Raji (cell line): ENCODE measurements at regions not wholly inside any gene's neighbourhood (a gene's known extent, or its start where the extent isn't known, plus 50 kb on each side); places are given as distances from the start of the nearest gene placed in this dataset.

ENCODE experiments used
- POLR2A ChIP-seq: IDR thresholded peaks from 2 replicates; pipeline ENCODE4 v1.6.1; 2011; ENCODE audit warnings: low read depth, low read length, control low read depth; ENCODE audit not compliant: insufficient read depth

DNA sequence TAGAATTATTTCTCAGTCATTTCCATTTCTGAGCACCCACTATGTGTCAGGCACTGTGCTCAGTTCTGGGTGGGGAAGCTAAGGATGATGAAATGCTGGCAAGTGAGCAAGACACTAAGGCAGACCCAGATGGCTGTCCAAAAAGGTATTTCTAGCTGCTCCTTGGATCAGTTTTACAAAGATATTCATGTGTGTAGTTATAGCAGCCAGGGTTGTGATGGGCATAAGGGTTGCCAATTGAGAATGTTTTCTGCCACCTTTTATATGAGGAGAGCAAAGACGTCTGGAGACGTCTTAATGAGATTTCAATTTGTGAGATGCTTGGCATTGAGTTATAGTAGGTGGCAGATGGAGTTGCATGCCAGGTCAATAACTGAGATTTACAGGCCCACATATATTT lies 197.1 kb upstream of the RASGRP1 start:
- no peak for TF ChIP-seq POLR2A

- TF ChIP-seq POLR2A, result no peak
These were observed 204.4 kb upstream of the RASGRP1 start for GRCh38 chr15:38768970-38769369.

DNA sequence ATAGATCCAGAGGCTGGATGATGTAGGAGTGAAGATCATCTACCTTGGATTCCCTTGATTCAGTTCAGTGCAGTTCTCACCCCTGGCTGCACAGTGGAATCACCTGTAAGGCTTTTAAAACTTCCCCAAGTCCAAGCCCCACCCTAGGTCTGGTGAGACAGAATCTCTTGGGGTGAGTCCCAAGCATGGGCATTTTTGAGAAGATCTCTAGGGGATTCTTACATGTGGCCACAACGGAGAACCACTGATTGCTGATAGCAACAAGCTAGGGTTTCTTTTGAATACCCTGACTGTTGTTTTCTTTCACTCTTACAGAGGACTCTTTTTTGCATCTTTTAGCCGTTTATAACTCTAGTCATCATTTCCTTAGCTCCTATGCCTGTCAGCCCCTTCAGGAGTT lies 204.9 kb upstream of the RASGRP1 start:
- TF ChIP-seq POLR2A, result no peak

GRCh38 chr15:38781196-38781595 lies 216.6 kb upstream of the RASGRP1 start:
- no peak for TF ChIP-seq POLR2A

GRCh38 chr15:38782156-38782555 lies 217.5 kb upstream of the RASGRP1 start:
- TF ChIP-seq POLR2A, result no peak

GRCh38 chr15:38788918-38789317 lies 224.3 kb upstream of the RASGRP1 start:
- no peak for TF ChIP-seq POLR2A

- TF ChIP-seq POLR2A, result no peak
These were observed 225.0 kb upstream of the RASGRP1 start for GRCh38 chr15:38789566-38789965.

- no peak for TF ChIP-seq POLR2A
These were observed 228.7 kb upstream of the RASGRP1 start for GRCh38 chr15:38793206-38793810.

DNA sequence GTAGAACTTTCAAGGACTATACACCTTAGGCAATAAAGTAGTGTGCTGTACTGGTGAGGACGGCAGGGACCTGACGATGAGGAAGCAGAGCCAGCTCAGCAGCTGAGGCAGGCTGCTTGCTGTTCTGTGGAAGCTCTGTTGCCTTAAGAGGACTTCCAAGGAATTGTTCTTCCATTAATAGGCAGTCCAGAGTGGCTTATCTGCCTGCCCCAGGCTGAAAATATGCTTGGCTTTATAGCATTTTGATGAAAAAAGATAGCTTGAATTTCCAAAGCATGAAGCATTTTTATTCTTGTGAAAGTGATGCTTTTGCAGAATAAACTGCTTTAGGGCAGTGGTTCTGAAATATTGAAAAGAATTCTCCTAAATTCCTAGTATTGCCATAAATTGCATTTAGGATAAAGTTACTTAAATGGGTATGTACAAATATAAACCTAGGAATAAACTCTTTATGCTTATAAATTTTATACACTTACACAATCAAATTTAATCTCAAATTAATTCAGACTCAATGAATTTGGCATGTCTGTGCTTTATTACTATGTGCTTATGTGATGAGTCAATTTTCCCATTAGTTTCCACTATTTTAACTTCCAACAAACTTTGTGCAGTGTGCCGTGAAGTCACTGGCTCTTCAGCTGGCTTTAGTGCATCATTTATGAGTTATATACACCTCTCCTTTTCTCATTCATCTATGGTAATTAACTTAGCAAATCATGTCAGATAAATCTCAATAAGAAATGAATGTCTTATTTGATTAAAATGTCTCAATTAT lies 231.0 kb upstream of the RASGRP1 start:
- TF ChIP-seq POLR2A, result no peak

DNA sequence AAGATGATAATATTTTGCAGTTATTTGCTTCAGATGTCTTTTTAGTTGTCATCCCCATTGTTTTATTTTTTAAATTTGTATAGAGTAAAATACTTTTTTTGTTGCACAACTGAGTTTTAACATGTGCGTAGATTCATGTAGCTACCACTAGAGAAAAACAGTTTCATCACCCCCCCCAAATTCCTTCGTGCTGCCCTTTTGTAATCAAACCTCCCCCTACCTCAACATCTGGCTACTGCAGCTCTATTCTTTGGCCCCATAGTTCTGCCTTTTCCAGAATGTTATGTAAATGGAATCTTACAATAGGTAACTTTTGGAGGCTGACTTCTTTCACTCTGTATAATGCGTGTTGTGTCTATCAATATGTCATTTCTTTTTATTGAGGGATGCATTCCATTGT lies 232.0 kb upstream of the RASGRP1 start:
- no peak for TF ChIP-seq POLR2A

- TF ChIP-seq POLR2A, result no peak
These were observed 245.0 kb upstream of the RASGRP1 start for GRCh38 chr15:38809621-38810020.

DNA sequence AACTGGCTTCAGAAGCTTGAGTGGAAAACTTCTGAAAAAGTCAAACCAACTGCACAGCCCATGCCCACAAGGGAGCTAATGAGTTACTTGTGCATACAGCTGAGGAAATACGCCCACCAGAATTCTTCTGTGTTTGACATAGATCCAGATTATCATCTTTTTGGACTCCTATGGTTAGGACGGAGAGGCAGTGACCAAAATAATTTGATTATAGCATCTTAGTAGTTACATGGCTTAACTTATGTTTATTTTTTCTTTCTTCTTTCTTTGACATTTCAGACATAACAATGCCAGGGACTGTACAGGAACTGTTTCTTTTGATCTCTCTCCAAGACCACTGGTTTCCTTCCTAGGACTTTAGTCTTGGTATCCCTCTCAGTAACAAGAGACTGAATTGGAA lies 246.1 kb upstream of the RASGRP1 start:
- TF ChIP-seq POLR2A, result no peak

GRCh38 chr15:38814891-38815290 lies 250.3 kb upstream of the RASGRP1 start:
- TF ChIP-seq POLR2A, result no peak

GRCh38 chr15:38817427-38818156 lies 253.0 kb upstream of the RASGRP1 start:
- no peak for TF ChIP-seq POLR2A

DNA sequence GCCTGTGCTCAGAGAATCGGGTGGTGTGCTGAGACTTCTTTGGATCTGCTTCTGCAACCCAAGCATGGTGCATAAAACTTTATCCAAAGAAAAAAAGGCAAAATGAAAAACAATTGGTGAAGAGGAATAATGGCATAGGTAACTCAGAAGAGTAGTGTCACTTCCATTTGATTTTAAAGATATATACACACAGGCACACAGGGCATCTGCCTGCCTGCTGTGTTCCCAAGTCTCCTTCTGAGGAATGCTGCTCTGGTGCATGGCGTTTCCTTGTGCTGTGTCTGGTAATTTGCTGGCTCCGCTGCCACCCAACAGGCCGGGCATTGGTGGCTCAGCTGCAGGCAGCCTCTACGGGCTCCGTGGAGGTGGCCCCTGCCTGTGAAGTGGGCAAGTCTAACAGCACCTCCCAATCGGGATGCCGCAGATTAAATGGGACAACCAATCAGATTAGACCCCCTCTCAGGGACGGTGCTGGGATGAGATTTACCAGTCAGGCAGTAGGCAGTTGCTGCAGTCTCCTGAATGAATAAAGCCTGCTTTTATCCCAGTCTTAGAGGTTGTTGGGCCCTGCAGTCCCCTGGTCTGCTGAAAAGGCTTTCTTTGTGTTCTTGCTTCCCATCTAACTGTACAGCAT lies 253.7 kb upstream of the RASGRP1 start:
- TF ChIP-seq POLR2A, result no peak

- TF ChIP-seq POLR2A, result no peak
These were observed 254.9 kb upstream of the RASGRP1 start for GRCh38 chr15:38819387-38819950.

GRCh38 chr15:38823263-38823662 lies 258.6 kb upstream of the RASGRP1 start:
- TF ChIP-seq POLR2A, result no peak
